ENCODE measurements at regions not wholly inside any gene's neighbourhood (a gene's known extent, or its start where the extent isn't known, plus 50 kb on each side); places are given as distances from the start of the nearest gene placed in this dataset.

DNA sequence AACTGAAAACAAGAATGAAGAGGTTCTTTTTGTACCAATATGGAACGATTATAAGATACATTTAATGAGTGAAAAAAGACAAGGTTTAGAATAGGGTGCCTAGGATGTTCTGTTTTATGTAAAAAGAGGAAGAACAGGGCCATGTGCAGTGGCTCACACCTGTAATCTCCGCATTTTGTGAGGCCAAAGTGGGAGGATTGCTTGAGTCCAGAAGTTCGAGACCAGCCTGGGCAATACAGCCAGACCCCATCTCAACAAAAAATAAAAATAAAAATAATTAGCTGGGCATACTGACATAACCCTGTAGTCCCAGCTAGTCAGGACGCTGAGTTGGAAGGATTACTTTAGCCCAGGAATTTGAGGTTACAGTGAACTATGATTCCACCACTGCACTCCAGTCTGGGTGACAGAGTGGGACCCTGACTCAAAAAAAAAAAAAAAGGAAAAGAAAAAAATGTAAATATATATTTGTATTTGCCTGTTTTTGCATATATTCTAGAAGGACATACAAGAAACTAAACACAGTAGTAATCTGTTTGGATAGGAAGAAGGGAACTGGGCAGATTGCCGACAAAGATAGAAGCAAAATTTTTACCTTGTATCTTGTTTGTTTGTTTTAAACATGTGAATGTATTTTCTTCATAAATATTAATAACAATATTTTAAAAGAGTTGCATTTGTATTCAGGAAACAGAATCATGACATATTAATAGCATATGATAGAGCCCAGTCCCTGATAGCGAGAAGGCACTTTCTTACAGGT, 174.3 kb downstream of the SOX2 start:
- Histone ChIP-seq H3K36me3 (ENCODE audit: control insufficient read depth, insufficient read depth, low read length) (no peaks in the 10 kb centered on the region), H3K27ac (ENCODE audit: insufficient read depth, low read length, poor library complexity, severe bottlenecking) (no peak overlapping the region), H3K27me3 (replicated peaks; ENCODE audit: control insufficient read depth, insufficient read depth, low read length, poor library complexity, severe bottlenecking) (no peaks in the 10 kb centered on the region), H3K9me3 (ENCODE audit: control insufficient read depth, low read length) (no peaks in the 10 kb centered on the region), H3K4me1 (ENCODE audit: control insufficient read depth, insufficient read depth, low read length, poor library complexity, severe bottlenecking) (no peaks in the 10 kb centered on the region), H3K4me3 (ENCODE audit: insufficient read depth, low read depth, low read length, poor library complexity, severe bottlenecking) (no peak overlapping the region)
- no peak for DNase-seq

DNA sequence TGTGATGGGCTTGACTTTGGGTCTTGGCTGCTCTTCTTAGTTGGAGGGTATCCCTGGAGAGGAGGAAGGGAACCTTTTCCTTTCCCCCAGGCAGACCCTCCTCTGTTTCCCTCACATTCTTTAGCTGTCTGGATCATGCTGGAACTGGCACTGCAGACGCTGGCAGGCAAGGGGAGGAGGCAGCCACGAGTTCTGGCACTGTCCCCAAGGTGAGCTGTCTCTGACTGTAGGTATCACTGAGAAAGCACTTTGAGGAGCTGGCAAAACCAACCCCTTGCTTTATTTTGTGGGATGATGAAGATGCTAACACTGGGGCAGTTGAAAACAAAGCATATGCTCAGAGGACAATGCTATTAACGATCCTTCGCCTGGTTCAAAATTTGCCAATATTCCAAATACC, 175.0 kb downstream of the SOX2 start:
- H3K27me3 ChIP-seq (replicated peaks; ENCODE audit: control insufficient read depth, insufficient read depth, low read length, poor library complexity, severe bottlenecking) = no peaks in the 10 kb centered on the region
- H3K4me3 ChIP-seq (ENCODE audit: insufficient read depth, low read depth, low read length, poor library complexity, severe bottlenecking) = no peak overlapping the region
- H3K36me3 ChIP-seq (ENCODE audit: control insufficient read depth, insufficient read depth, low read length) = no peaks in the 10 kb centered on the region
- DNase-seq = no peak
- H3K27ac ChIP-seq (ENCODE audit: insufficient read depth, low read length, poor library complexity, severe bottlenecking) = no peak overlapping the region
- H3K9me3 ChIP-seq (ENCODE audit: control insufficient read depth, low read length) = no peaks in the 10 kb centered on the region
- H3K4me1 ChIP-seq (ENCODE audit: control insufficient read depth, insufficient read depth, low read length, poor library complexity, severe bottlenecking) = no peaks in the 10 kb centered on the region

DNA sequence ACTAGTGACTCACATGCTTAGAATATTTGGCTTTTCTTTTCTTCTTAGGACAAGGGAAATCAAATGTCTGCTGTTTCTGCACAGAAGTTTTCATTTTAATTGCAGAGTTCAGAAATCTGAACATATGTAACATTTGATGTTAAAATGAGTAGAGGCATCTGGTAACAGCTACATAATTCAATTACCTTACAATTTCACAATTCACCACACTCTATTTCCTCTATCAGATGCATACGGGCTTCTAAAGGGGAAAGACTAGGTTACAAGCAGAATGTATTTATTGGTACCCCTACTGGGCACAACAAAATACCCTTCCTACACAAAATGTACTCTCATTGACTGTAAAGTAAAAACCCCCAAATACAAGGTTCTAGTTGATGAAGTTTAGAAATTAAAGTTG, 176.0 kb downstream of the SOX2 start:
- no peaks in the 10 kb centered on the region for H3K9me3 ChIP-seq (ENCODE audit: control insufficient read depth, low read length)
- H3K36me3 ChIP-seq (ENCODE audit: control insufficient read depth, insufficient read depth, low read length) = no peaks in the 10 kb centered on the region
- H3K27ac ChIP-seq (ENCODE audit: insufficient read depth, low read length, poor library complexity, severe bottlenecking) = no peak overlapping the region
- no peaks in the 10 kb centered on the region for H3K27me3 ChIP-seq (replicated peaks; ENCODE audit: control insufficient read depth, insufficient read depth, low read length, poor library complexity, severe bottlenecking)
- H3K4me1 ChIP-seq (ENCODE audit: control insufficient read depth, insufficient read depth, low read length, poor library complexity, severe bottlenecking) = no peaks in the 10 kb centered on the region
- DNase-seq = no peak
- H3K4me3 ChIP-seq (ENCODE audit: insufficient read depth, low read depth, low read length, poor library complexity, severe bottlenecking) = no peak overlapping the region

DNA sequence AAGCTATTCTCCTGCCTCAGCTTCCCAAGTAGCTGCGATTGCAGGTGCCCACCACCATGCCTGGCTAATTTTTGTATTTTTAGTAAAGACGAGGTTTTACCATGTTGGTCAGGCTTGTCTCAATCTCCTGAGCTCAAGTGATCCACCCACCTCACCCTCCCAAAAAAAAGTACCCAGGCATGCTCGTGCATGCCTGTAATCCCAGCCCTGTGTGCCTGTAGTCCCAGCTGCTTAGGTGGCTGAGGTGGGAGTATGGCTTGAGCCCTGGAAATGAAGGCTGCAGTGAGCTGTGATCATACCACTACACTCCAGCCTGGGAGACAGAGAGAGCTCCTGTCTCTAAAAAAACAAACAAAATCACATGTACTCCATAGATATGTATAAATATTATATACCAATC, 176.5 kb downstream of the SOX2 start:
- Histone ChIP-seq H3K4me1 (ENCODE audit: control insufficient read depth, insufficient read depth, low read length, poor library complexity, severe bottlenecking) (no peaks in the 10 kb centered on the region), H3K36me3 (ENCODE audit: control insufficient read depth, insufficient read depth, low read length) (no peaks in the 10 kb centered on the region), H3K27ac (ENCODE audit: insufficient read depth, low read length, poor library complexity, severe bottlenecking) (no peak overlapping the region), H3K27me3 (replicated peaks; ENCODE audit: control insufficient read depth, insufficient read depth, low read length, poor library complexity, severe bottlenecking) (no peaks in the 10 kb centered on the region), H3K9me3 (ENCODE audit: control insufficient read depth, low read length) (no peaks in the 10 kb centered on the region), H3K4me3 (ENCODE audit: insufficient read depth, low read depth, low read length, poor library complexity, severe bottlenecking) (no peak overlapping the region)
- no peak for DNase-seq

DNA sequence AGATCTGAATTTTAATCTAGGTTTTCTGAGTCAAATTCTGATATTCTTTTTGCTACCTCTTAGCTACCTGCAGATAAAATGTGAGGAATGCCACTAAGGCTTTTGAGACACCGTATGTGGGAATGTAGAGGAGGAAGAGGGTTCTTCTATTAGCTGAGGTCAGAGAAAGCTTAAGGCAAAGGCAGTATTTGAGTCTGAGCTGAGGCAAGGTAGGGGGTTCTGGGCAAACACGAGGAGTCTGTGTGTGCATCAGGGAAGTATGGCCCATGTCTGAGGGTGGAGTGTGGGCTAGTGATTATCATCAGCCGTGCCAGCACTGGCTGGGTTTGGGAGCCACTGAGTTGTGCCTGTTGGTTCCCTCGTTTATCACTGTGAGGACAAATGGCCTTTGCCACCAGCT, 181.1 kb downstream of the SOX2 start:
- H3K36me3 ChIP-seq (ENCODE audit: control insufficient read depth, insufficient read depth, low read length) = no peaks in the 10 kb centered on the region
- no peaks in the 10 kb centered on the region for H3K27me3 ChIP-seq (replicated peaks; ENCODE audit: control insufficient read depth, insufficient read depth, low read length, poor library complexity, severe bottlenecking)
- H3K4me3 ChIP-seq (ENCODE audit: insufficient read depth, low read depth, low read length, poor library complexity, severe bottlenecking) = no peak overlapping the region
- no peaks in the 10 kb centered on the region for H3K4me1 ChIP-seq (ENCODE audit: control insufficient read depth, insufficient read depth, low read length, poor library complexity, severe bottlenecking)
- H3K9me3 ChIP-seq (ENCODE audit: control insufficient read depth, low read length) = no peaks in the 10 kb centered on the region
- DNase-seq = no peak
- H3K27ac ChIP-seq (ENCODE audit: insufficient read depth, low read length, poor library complexity, severe bottlenecking) = no peak overlapping the region

DNA sequence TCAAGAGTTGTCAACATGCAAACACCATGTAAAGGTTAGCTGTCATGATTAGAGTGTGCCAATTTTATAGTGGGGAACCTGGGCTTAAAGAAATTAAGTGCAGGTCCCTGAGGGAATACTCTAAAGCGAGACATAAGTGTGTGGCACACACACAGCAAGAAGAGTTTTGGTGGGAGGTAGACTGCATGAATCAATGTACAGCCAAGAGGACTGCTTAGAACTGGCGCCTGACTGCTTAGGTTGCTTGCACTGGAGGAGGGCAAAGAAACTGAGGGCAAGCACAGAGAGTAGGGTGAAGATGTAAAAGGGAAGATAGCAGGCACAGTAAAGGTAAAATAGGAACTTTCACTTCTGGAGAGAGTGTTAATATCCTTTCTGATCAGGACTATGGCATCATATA, 184.9 kb downstream of the SOX2 start:
- Histone ChIP-seq H3K4me3 (ENCODE audit: insufficient read depth, low read depth, low read length, poor library complexity, severe bottlenecking) (no peak overlapping the region), H3K36me3 (ENCODE audit: control insufficient read depth, insufficient read depth, low read length) (no peaks in the 10 kb centered on the region), H3K9me3 (ENCODE audit: control insufficient read depth, low read length) (no peaks in the 10 kb centered on the region), H3K4me1 (ENCODE audit: control insufficient read depth, insufficient read depth, low read length, poor library complexity, severe bottlenecking) (no peaks in the 10 kb centered on the region), H3K27me3 (replicated peaks; ENCODE audit: control insufficient read depth, insufficient read depth, low read length, poor library complexity, severe bottlenecking) (no peaks in the 10 kb centered on the region), H3K27ac (ENCODE audit: insufficient read depth, low read length, poor library complexity, severe bottlenecking) (no peak overlapping the region)
- DNase-seq = no peak

DNA sequence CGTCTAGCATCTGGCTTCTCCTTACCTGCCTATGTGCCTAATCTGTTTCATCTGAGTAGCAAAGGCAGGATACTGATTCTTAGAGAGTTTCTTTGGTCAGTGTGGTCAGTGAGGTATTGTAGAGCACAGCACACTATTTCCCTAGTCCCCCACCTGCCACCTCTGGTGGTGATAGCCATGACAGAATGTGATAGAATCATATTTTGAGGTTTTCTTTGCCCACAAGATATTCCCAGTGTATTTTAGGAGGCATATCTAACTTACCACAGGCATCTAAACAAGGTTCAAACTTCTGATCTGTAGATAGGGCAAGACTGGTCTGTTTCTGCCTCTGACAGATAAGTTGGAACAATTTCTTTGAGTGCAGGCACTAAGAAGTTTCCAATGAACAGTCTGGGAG, 188.0 kb downstream of the SOX2 start:
- no peak for DNase-seq
- Histone ChIP-seq H3K27ac (ENCODE audit: insufficient read depth, low read length, poor library complexity, severe bottlenecking) (no peak overlapping the region), H3K9me3 (ENCODE audit: control insufficient read depth, low read length) (no peaks in the 10 kb centered on the region), H3K4me1 (ENCODE audit: control insufficient read depth, insufficient read depth, low read length, poor library complexity, severe bottlenecking) (no peaks in the 10 kb centered on the region), H3K4me3 (ENCODE audit: insufficient read depth, low read depth, low read length, poor library complexity, severe bottlenecking) (no peak overlapping the region), H3K27me3 (replicated peaks; ENCODE audit: control insufficient read depth, insufficient read depth, low read length, poor library complexity, severe bottlenecking) (no peaks in the 10 kb centered on the region), H3K36me3 (ENCODE audit: control insufficient read depth, insufficient read depth, low read length) (no peaks in the 10 kb centered on the region)

DNA sequence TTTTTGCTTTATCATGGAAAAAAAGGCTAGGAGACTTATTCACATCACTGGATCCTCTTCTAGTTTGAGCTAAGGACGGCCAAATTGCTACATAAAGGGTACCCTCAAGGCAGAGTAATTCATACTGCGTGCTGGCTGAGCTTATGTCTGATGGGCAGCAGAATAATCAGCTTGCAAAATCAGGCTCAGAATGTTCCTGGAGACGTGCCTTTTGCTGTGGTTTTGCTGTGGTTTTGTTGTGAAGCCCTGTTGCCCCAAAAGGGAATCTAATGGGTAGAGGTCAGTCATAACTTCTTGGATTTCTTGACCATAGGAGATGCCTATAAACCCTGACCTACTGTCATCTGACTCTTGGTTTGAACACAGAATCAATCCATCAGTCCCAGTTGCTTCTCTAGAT, 189.9 kb downstream of the SOX2 start:
- no peak for DNase-seq
- Histone ChIP-seq H3K36me3 (ENCODE audit: control insufficient read depth, insufficient read depth, low read length) (no peaks in the 10 kb centered on the region), H3K4me1 (ENCODE audit: control insufficient read depth, insufficient read depth, low read length, poor library complexity, severe bottlenecking) (no peaks in the 10 kb centered on the region), H3K27ac (ENCODE audit: insufficient read depth, low read length, poor library complexity, severe bottlenecking) (no peak overlapping the region), H3K27me3 (replicated peaks; ENCODE audit: control insufficient read depth, insufficient read depth, low read length, poor library complexity, severe bottlenecking) (no peaks in the 10 kb centered on the region), H3K9me3 (ENCODE audit: control insufficient read depth, low read length) (no peaks in the 10 kb centered on the region), H3K4me3 (ENCODE audit: insufficient read depth, low read depth, low read length, poor library complexity, severe bottlenecking) (no peak overlapping the region)

DNA sequence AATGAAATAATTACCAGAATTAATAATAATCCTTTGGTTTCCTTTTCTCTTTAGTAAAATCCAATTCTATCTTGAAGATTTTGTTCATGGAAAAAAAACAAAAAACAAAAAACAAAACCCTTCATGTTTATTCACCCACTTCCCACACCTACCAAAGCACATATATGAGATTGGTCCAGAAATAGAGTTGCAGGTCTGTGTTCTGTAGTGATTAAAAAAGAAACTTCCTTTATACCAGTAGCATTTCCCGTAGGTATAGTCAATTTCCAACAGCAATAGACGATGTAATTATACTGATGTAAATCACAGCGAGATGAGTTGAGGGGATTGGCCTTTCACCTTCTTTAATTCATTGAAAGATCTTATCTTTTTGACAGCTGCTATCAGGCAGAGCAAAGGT, 194.6 kb downstream of the SOX2 start:
- H3K4me1 ChIP-seq (ENCODE audit: control insufficient read depth, insufficient read depth, low read length, poor library complexity, severe bottlenecking) = no peaks in the 10 kb centered on the region
- H3K27me3 ChIP-seq (replicated peaks; ENCODE audit: control insufficient read depth, insufficient read depth, low read length, poor library complexity, severe bottlenecking) = no peaks in the 10 kb centered on the region
- no peak for DNase-seq
- no peaks in the 10 kb centered on the region for H3K36me3 ChIP-seq (ENCODE audit: control insufficient read depth, insufficient read depth, low read length)
- no peaks in the 10 kb centered on the region for H3K9me3 ChIP-seq (ENCODE audit: control insufficient read depth, low read length)
- no peak overlapping the region for H3K27ac ChIP-seq (ENCODE audit: insufficient read depth, low read length, poor library complexity, severe bottlenecking)
- H3K4me3 ChIP-seq (ENCODE audit: insufficient read depth, low read depth, low read length, poor library complexity, severe bottlenecking) = no peak overlapping the region

DNA sequence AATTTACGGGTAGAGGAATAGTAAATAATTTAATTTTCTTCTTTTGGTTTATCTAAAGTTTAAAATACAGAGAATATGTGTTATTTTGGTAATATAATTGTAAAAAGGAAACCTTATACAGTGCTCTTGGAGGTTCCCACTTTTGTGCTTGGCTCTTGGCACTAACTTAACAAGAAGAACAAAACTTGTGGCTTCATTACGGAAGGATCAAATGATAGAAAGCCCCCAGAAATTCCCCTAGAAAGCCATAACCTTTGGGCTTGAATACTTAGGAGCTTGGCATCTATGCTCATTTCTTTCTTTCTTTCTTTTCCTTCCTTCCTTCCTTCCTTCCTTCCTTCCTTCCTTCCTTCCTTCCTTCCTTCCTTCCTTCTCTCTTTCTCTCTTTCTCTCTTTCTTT, 197.5 kb downstream of the SOX2 start:
- Histone ChIP-seq H3K4me1 (ENCODE audit: control insufficient read depth, insufficient read depth, low read length, poor library complexity, severe bottlenecking) (no peaks in the 10 kb centered on the region), H3K9me3 (ENCODE audit: control insufficient read depth, low read length) (no peaks in the 10 kb centered on the region), H3K4me3 (ENCODE audit: insufficient read depth, low read depth, low read length, poor library complexity, severe bottlenecking) (no peak overlapping the region), H3K27ac (ENCODE audit: insufficient read depth, low read length, poor library complexity, severe bottlenecking) (no peak overlapping the region), H3K27me3 (replicated peaks; ENCODE audit: control insufficient read depth, insufficient read depth, low read length, poor library complexity, severe bottlenecking) (no peaks in the 10 kb centered on the region), H3K36me3 (ENCODE audit: control insufficient read depth, insufficient read depth, low read length) (no peaks in the 10 kb centered on the region)
- DNase-seq = no peak
